NCI-H128 (cell line): ENCODE measurements at regions not wholly inside any gene's neighbourhood (a gene's known extent, or its start where the extent isn't known, plus 50 kb on each side); places are given as distances from the start of the nearest gene placed in this dataset.

Experiments
- DNase-seq: peaks from one replicate; lab custom pipeline; 2025; ENCODE audit not compliant: unreplicated experiment; lab: John Stamatoyannopoulos, UW

DNA sequence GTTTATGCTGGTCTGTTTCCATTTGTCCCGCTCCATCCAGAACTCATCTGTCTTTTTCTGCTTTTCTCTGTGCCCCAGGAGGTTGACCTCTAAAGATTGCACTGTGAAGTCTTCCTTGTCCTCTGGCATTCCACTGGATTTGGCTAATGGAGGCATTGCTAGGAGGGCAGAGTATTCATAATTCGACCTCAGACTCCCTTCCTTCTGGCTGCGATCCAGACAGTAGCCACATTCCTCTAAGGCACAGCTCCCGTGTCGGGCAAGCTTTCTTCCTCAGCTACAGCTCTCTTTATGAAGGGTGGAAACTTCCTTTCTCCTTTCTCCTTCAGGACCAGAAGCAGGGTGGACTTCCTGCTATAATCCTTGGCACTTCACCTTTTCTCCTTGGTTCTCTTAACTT, 175.9 kb downstream of the BAMBI start:
- no peak for DNase-seq

GRCh38 chr10:28857164-28857563, 179.8 kb downstream of the BAMBI start:
- DNase-seq, result no peak

- DNase-seq, result no peak
Measured at GRCh38 chr10:28858646-28859045, 181.3 kb downstream of the BAMBI start.

GRCh38 chr10:28859791-28860190, 182.5 kb downstream of the BAMBI start:
- DNase-seq, result no peak

- DNase-seq, result no peak
Measured at GRCh38 chr10:28862219-28862618, 184.9 kb downstream of the BAMBI start.

DNA sequence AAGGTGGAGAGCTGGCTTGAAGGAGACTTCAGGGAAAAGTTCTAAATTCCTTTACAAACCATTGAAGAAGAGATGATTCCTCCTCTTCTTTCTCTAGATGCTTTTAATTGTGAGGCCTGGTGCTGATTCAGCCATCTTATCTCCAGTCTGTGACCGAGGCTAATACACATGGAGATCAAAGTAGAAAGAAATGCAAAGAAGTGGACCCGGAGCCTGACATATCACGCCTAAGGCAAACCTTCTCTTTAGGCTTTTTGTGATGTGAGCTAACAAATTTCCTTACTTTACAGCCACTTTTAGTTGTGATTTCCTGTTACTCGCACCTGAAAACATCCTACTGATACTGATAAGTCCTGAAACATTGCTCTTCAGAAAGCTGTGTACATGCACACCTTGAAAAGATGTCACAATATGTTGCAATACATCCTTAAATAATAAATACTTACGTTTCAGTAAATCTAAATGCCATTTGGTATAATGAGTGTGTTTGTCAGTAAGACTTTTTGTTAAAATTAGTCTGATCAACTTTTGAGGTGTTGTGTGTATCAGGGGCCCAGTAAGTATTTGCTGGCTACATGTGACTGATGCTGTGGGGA, 192.4 kb downstream of the BAMBI start:
- no peak for DNase-seq

- DNase-seq, result no peak
Measured at GRCh38 chr10:28871665-28872064, 194.3 kb downstream of the BAMBI start.

DNA sequence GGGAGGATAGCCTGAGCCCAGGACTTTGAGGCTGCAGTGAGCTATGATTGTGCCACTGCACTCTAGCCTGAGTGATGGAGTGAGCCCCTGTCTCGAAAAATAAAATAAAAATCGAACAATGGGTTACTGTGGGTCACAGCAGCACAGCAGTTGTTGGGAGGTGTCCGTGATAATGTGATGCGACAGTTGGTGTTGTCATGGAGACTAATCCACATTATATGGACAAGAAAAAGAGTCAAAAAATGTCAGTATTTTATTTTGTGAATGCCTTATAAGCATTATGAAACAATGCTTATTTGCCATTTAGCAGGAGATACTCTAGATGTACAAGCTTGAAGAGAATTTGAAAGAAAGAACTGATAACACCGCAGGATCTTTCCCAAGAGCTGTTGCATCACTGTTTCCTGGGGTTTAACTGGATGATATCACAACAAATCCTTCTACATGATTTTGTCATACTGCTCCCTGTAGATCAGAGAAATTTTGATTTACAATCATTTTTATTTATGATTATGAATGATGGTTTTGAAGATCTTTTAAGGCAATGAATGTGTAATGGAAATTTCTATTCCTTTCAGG, 195.4 kb downstream of the BAMBI start:
- no peak for DNase-seq

DNA sequence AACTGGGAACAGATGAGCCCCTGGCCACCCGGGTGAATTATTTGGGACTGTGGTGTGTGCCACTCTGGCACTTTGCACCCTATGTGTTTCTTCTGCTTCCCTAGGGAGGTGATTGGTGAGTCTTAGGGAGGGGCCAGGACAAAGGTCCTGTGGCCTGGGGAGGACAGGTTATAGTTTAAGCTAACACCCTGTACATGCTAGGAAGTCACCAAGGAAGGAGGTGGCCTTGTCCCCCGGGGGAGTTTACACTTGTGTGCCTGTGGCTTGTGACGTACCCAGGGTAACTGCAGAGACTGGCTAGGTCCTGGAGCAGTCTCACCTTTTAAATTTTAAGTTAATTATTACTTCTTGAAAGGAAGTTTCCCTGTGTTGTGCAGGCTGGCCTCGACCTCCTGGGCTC, 196.2 kb downstream of the BAMBI start:
- no peak for DNase-seq

- DNase-seq, result no peak
Measured at GRCh38 chr10:28874210-28874609, 196.9 kb downstream of the BAMBI start.

DNA sequence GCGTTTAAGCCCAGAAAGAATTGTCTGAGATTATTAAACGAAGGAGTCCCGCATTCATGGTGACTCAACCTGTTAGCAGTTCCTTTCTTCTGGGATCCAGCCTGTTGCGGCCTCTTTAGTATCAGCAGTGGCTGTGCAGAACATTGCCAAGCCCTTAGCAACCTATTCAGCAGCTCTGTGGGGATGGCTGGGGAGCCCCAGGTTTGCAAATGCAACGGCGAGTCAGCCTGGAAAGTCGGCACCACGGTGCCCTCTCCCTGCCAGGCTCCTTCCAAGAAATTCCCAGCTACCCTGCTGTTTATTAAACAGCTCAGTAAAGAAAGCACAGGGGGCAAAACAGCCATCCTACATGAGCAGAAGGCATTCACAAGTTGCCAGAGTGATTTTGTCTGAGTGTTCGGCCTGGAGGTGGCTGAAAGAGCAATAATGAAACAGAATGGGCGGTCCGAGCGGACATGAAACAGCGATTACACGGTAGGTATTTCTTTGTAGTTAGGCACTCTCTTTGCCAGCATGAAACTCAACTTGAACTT, 198.3 kb downstream of the BAMBI start:
- no peak for DNase-seq

DNA sequence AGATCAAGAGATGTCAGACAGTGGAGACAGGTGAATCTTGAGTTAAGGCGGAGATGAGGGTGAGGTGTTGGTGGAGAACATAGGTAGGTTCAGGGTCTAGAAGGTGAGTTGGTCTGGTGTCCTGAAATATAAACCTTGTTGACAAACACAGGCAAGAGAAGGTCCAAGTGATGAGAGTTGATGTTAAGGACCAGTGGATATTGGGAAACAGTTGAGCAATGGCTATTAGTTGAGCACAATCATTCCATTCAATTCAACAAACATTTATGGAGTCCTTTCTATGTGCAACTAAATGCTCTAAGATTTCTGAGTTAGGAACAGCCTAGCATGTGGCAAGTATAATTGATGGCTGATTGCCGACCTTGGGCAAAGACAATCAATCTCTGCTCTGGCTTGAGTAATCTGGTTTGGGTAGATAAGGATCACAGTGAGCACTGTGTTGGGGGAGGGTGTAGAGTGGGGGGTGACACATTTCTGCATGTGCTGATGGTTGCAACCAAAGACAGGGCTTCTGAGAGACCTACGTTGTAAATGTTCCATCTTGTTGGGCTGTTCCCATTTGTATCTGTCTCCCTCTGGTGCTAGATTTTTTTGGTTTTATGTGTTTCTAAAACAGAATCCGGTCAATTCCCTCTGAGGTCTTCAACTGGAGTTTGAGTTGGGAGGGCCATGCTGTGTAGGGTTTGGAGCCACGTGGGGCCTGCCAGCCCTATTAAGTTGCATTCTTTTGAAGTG, 201.1 kb downstream of the BAMBI start:
- no peak for DNase-seq

- no peak for DNase-seq
Measured at GRCh38 chr10:28879246-28879645, 201.9 kb downstream of the BAMBI start.

DNA sequence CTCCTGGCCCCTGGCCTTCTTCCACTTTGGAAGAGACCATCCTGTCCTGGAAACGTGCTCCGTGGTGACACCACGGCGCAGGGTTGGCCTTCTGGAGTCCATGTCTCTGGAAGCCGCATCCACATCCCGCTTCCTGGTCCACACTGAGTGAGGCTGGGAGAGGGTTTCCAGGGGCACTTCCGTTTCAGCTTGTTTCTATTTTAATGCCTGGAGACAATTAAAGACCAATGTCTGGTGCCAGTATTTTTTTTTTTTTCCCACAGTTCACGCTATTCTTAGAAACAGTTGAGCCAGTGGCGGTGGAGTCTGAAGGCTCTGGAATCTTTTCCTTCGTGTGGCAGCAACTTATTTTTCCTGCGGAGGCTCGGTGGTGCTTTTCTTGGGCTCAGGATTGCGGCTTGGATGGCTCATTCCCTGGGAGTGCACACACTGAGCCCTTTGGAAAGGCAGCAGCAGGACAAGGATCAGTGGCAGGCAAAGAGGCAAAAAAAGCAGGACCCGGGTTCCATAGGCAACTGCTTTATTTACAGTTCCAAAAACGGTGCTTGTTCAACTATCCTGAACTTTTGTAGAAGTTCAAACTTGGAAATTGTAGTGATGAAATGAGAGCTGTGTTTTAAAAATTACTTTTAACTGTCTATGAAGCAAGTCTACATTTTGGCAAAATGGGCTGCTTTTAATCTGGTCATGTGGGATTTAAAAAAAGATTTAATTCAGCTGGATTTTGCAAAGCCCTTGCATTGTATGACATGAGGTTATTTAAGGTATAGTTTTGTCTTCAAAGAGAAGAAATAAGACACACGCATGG, 202.8 kb downstream of the BAMBI start:
- no peak for DNase-seq

GRCh38 chr10:28880683-28880950, 203.3 kb downstream of the BAMBI start:
- DNase-seq, result no peak

DNA sequence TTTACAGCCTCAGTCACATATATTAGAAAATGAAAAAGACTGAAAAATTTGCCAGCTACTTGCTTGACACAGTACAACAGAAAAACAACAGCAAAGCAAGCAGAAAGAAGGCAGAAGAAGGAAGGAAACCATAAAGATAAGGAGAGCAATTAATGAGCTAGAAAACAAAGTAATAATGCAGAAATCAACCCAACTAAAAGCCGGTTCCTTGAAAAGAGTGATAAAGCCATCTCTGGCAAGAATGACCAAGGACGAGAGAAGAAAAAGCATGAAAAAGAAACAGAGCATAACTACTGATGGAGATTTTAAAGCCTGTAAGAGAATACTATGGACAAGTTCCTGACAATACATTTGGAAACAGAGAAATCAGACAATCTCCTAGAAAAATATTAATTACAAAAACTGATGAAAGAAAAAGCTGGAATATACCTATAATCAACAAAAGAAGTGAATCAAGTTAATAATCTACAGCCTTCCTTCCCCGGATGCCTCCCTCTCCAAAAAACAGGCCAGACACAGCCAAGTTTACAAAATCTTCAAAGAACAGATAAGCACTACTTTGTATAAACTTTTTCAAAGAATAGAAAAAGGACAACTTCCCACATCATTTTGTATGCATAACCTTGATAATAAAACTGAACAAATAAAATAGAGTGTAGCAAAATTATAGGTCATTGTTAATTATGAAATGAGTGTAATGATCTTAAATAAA, 204.0 kb downstream of the BAMBI start:
- no peak for DNase-seq

DNA sequence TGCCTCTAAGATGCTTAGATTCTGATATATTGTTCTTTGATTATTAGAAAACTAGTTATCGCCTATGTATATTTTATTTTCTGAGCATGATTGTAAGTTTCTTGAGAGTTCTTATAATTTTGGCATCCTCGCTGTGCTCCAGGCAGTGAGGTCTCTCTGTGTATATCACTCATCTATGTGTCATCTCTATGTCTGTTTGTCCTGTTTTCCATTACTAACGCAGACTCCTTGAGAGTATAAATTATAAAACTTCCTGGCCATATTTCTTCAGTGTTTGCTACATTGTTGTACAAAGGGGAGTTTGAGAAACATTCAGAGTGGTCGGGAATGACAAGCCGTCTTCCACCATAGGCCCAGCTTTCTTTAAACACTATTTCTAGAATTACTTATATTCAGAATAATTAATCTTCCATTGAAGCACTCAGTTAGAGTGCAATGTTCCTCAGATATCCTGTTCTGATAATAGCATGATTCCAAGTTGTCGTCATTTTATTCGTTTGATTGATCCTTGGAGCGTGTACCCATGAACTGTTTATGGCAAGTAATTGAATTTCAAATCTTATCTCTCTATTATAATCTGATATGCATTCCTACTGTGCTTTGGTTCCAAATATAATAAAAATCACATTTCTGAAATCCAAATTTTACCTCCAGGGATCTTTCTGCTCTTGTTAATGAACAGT, 206.6 kb downstream of the BAMBI start:
- no peak for DNase-seq

DNA sequence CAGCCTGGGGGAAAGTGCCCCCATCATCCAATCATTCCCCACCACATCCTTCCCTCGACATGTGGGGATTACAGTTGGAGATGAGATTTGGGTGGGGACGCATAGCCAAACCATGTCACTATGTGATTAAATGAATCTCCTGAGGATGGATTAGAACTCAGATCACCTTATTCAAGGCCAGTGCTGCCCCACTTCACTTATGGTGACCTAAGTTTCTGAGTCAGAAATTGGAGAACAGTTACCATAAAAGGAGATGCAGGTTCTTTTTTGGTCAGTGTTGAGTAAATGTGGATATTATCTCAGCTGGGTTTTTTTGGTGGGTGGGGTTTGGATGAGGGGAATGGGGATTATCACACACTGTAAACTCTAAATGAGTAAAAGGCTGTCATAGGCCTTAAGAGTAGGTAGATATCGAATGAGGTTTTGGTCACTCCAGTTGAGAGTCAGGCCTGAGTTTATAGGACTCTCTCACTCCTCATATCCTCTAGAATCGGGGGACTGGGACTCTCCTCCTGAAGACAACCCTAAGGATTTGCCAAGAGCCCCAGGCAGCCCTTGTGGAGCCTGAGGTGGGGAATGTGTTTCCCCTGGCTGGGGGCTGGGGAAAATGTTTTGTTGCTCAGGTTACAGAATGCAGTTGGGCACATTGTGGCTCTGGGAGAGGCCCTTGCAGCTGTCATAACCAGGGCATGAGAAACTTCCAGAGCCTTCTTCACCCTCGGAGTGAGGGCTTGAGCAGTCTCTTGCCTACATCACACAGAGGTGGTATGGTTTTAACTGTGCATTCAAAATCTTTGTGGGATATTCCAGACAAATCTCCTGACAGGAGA, 213.0 kb downstream of the BAMBI start:
- DNase-seq, result no peak

- no peak for DNase-seq
Measured at GRCh38 chr10:28891058-28891713, 213.9 kb downstream of the BAMBI start.
